OCI-LY7 (cell line): ENCODE measurements at regions not wholly inside any gene's neighbourhood (a gene's known extent, or its start where the extent isn't known, plus 50 kb on each side); places are given as distances from the start of the nearest gene placed in this dataset.

Experiments
- BruUV-seq: library from RNA; stranded (reverse); fragments of 400-500 nt; replicated peaks from 2 replicates; lab custom pipeline; 2021; lab: Mats Ljungman, UMichigan
- CTCF ChIA-PET: fragments of 300-600 bp; sonication (Branson Sonifier 250); formaldehyde crosslinking; loops from one replicate; lab custom pipeline; 2022; ENCODE audit warnings: antibody characterized with exemption; ENCODE audit not compliant: unreplicated experiment; lab: Charles Lee
- POLR2A ChIA-PET: fragments of 300-600 bp; sonication (Branson Sonifier 250); formaldehyde crosslinking; loops from one replicate; lab custom pipeline; 2022; ENCODE audit warnings: antibody characterized with exemption; lab: Charles Lee
- DNase-seq: peaks from one replicate; pipeline ENCODE4 v3.0.0-alpha.2; 2015; ENCODE audit warnings: low spot score
- H2AFZ ChIP-seq: fragments of 200-600 bp; sonication (generic), shearing (Covaris generic); 2 replicates; pipeline ENCODE4 v1.6.1; 2014; ENCODE audit warnings: mild to moderate bottlenecking, antibody characterized with exemption, low read length, moderate library complexity
- H3K27ac ChIP-seq: fragments of 200-600 bp; sonication (generic); 2 replicates; pipeline ENCODE4 v1.5.1; 2014; ENCODE audit warnings: mixed run types, low read depth, mild to moderate bottlenecking, moderate library complexity, low read length, inconsistent platforms; ENCODE audit not compliant: poor library complexity, severe bottlenecking
- H3K36me3 ChIP-seq: fragments of 200-600 bp; sonication (generic); 2 replicates; pipeline ENCODE4 v1.6.1; 2014; ENCODE audit warnings: mild to moderate bottlenecking, antibody characterized with exemption, low read length, moderate library complexity, mixed read lengths; ENCODE audit not compliant: insufficient read depth
- H3K4me1 ChIP-seq: fragments of 200-600 bp; sonication (generic); 2 replicates; pipeline ENCODE4 v1.5.1; 2014; ENCODE audit warnings: mild to moderate bottlenecking, low read length; ENCODE audit not compliant: insufficient read depth, poor library complexity, severe bottlenecking
- H3K4me2 ChIP-seq: fragments of 200-600 bp; sonication (generic); 2 replicates; pipeline ENCODE4 v1.6.1; 2014; ENCODE audit warnings: mild to moderate bottlenecking, low read length
- H3K4me3 ChIP-seq: fragments of 200-600 bp; sonication (generic); 2 replicates; pipeline ENCODE4 v1.5.1; 2014; ENCODE audit warnings: mild to moderate bottlenecking, low read depth, low read length; ENCODE audit not compliant: poor library complexity, severe bottlenecking
- H3K79me2 ChIP-seq: fragments of 200-600 bp; sonication (generic); 2 replicates; pipeline ENCODE4 v1.6.1; 2016; ENCODE audit warnings: low read depth, mild to moderate bottlenecking, low read length, moderate library complexity, mixed read lengths; ENCODE audit not compliant: insufficient read depth
- H3K9me2 ChIP-seq: fragments of 200-600 bp; sonication (generic); 2 replicates; pipeline ENCODE4 v1.6.1; 2016; ENCODE audit warnings: mild to moderate bottlenecking, low read length, mixed read lengths; ENCODE audit not compliant: insufficient read depth
- H3K9me3 ChIP-seq: fragments of 200-600 bp; sonication (generic); 2 replicates; pipeline ENCODE4 v1.6.1; 2014; ENCODE audit warnings: mild to moderate bottlenecking, mixed run types, low read length, mixed read lengths
- H4K20me1 ChIP-seq: fragments of 200-600 bp; sonication (generic); 2 replicates; pipeline ENCODE4 v1.6.1; 2014; ENCODE audit warnings: mild to moderate bottlenecking, antibody characterized with exemption, low read length, moderate library complexity, mixed read lengths; ENCODE audit not compliant: insufficient read depth
- CTCF ChIP-seq: fragments of 200-600 bp; sonication (generic); conservative IDR thresholded peaks from 2 replicates; pipeline ENCODE4 v1.5.1; 2014; ENCODE audit warnings: mild to moderate bottlenecking, antibody characterized with exemption, low read length, moderate library complexity, mixed read lengths
- EZH2phosphoT487 ChIP-seq: fragments of 200-600 bp; sonication (generic); IDR thresholded peaks from 2 replicates; pipeline ENCODE4 v1.6.1; 2018; ENCODE audit warnings: low read depth, borderline replicate concordance, mild to moderate bottlenecking, mixed run types, antibody characterized with exemption, low read length, moderate library complexity, mixed read lengths
- intact Hi-C: fragments of 100-400 bp; cut with micrococcal nuclease; formaldehyde crosslinking; loops from one replicate; pipeline ENCODE4 v1.10.0; 2022; ENCODE audit not compliant: unreplicated experiment

GRCh38 chr5:135103575-135103853 lies 69.5 kb upstream of the PITX1 start:
- Histone ChIP-seq H3K4me2 (no peak overlapping the region), H4K20me1 (no peaks in the 10 kb centered on the region), H3K9me2 (no peaks in the 10 kb centered on the region), H3K79me2 (no peaks in the 10 kb centered on the region), H3K27ac (no peak overlapping the region), H3K36me3 (no peaks in the 10 kb centered on the region), H2AFZ (no peak overlapping the region), H3K9me3 (no peaks in the 10 kb centered on the region), H3K4me1 (no peaks in the 10 kb centered on the region), H3K4me3 (no peak overlapping the region)
- TF ChIP-seq EZH2phosphoT487 = no peak
- no peak for TF ChIP-seq CTCF
- intact Hi-C loops = no loop called here
- ChIA-PET POLR2A (interaction anchor here (0.7 to 1.2 kb wide), 4 partner anchors 20 to 186 kb away, joined by 3 to 4 read pairs (median 4); no protein-coding TSS in a partner anchor), CTCF (no interaction called here)
- BruUV-seq = no TSS peak
- no peak for DNase-seq

- no peak for DNase-seq
- ChIA-PET POLR2A (interaction anchor here (0.7 to 1.4 kb wide), 6 partner anchors 12 to 187 kb away, joined by 3 to 4 read pairs (median 4); no protein-coding TSS in a partner anchor), CTCF (interaction anchor here (0.7 kb wide), 1 partner anchor 35 kb away, joined by 3 read pairs; no protein-coding TSS in a partner anchor)
- H3K27ac ChIP-seq = no peak overlapping the region
- no peak overlapping the region for H3K4me3 ChIP-seq
- intact Hi-C loops = no loop called here
- no peaks in the 10 kb centered on the region for H3K9me3 ChIP-seq
- no TSS peak for BruUV-seq
- H3K36me3 ChIP-seq = no peaks in the 10 kb centered on the region
- TF ChIP-seq EZH2phosphoT487 = no peak
- no peak for TF ChIP-seq CTCF
- H3K9me2 ChIP-seq = no peaks in the 10 kb centered on the region
- H3K79me2 ChIP-seq = no peaks in the 10 kb centered on the region
- no peaks in the 10 kb centered on the region for H3K4me1 ChIP-seq
- H3K4me2 ChIP-seq = no peak overlapping the region
- no peak overlapping the region for H2AFZ ChIP-seq
- H4K20me1 ChIP-seq = no peaks in the 10 kb centered on the region
Observed at GRCh38 chr5:135102716-135103574, 68.9 kb upstream of the PITX1 start.

GRCh38 chr5:135100431-135100830 lies 66.4 kb upstream of the PITX1 start:
- no peaks in the 10 kb centered on the region for H4K20me1 ChIP-seq
- intact Hi-C loops = no loop called here
- H3K79me2 ChIP-seq = no peaks in the 10 kb centered on the region
- H3K4me1 ChIP-seq = no peaks in the 10 kb centered on the region
- H2AFZ ChIP-seq = no peak overlapping the region
- TF ChIP-seq CTCF (no peak), EZH2phosphoT487 (no peak)
- H3K36me3 ChIP-seq = no peaks in the 10 kb centered on the region
- no peaks in the 10 kb centered on the region for H3K9me3 ChIP-seq
- ChIA-PET POLR2A (interaction anchor here (0.7 to 1.0 kb wide), 2 partner anchors 14 to 549 kb away, joined by 4 to 5 read pairs; no protein-coding TSS in a partner anchor), CTCF (no interaction called here)
- H3K9me2 ChIP-seq = no peaks in the 10 kb centered on the region
- no peak overlapping the region for H3K27ac ChIP-seq
- BruUV-seq = no TSS peak
- no peak overlapping the region for H3K4me2 ChIP-seq
- no peak overlapping the region for H3K4me3 ChIP-seq
- DNase-seq = no peak
